ENCODE measurements at regions not wholly inside any gene's neighbourhood (a gene's known extent, or its start where the extent isn't known, plus 50 kb on each side); places are given as distances from the start of the nearest gene placed in this dataset.
"Not testable (repeated sequence)": the region's sequence is repeated elsewhere in the genome, so short reads cannot be mapped to it uniquely, and the experiment has no call there.

DNA sequence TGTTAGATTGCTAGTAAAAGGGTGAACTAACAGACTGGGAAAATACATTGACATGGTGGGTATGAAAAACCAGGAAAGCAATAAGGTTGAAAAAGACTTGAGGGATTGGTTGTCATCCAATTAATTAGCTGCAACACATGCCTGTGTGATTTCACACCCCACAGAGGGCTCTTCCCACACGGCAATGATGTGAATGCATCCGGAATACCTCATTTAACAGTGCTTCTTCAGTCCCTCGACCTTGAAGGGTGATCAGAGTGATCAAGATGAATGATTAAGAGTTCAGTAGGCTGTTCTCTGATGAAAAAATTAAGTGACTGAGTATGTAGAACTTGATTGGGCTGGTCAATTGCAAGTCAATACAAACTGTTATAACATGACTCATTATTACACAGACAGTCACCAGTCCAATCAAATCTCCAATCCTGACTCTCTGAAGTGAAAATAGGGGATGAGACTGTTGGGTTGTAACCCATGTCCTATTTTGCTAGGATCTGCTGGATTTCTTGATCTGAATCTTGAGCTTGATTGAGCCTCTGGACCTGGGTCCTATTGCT lies 924.9 kb upstream of the FAM98A start:
- DNase-seq (ENCODE audit: low read depth) = no peak
- H3K4me3 ChIP-seq (ENCODE audit: low read length) = no peak overlapping the region
- no peak for TF ChIP-seq CTCF (conservative IDR thresholded peaks at IDR 0.05; ENCODE audit: low read length)

DNA sequence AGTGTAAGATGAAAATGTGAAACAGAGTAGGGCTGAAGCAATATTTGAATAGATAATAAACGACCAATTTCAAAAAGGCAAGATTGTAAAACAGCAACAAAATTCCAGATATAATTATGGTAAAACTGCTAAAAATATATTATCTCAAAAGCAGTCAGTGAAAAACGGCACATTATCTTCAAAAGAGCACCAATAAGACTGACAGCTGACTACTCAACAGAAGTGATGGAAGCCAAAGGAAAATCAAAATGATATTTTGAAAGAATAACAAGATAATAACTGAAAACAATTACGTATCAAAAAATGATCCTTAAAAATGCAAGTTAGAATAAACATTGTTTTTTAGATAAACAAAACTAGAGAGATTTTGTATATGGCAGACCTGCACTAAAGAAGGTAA lies 920.6 kb upstream of the FAM98A start:
- H3K4me3 ChIP-seq (ENCODE audit: low read length) = no peak overlapping the region
- no peak for TF ChIP-seq CTCF (conservative IDR thresholded peaks at IDR 0.05; ENCODE audit: low read length)
- DNase-seq (ENCODE audit: low read depth) = no peak

DNA sequence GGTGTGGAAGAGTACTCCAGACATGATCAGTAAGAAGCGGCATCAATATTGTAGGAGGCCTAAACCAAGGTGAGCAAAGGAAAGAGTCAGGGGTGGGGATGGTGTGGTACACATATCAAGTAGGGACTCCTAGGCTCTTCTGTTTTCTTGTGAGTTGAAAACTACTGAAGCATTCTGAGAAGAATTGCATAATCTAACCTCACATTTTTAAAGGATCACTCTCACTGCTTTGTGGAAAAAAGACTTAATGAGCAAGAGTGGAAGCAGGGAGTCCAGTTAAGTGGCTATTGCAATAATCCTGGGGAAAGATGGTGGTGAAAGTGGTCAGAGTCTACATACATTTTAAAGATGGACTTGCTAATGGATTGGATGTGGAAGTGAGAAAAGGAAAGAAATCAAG lies 899.5 kb upstream of the FAM98A start:
- no peak for DNase-seq (ENCODE audit: low read depth)
- H3K4me3 ChIP-seq (ENCODE audit: low read length) = no peak overlapping the region
- no peak for TF ChIP-seq CTCF (conservative IDR thresholded peaks at IDR 0.05; ENCODE audit: low read length)

DNA sequence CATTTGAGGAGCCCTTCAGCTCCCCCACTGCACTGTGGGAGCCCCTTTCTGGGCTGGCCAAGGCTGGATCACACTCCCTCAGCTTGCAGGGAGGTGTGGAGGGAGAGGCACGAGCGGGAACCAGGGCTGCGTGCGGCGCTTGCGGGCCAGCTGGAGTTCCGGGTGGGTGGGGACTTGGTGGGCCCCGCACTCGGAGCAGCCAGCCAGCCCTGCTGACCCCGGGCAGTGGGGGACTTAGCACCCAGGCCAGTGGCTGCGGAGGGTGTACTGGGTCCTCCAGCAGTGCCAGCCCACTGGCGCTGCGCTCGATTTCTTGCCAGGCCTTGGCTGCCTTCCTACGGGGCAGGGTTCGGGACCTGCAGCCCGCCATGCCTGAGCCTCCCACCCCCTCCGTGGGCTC lies 895.1 kb upstream of the FAM98A start:
- H3K4me3 ChIP-seq (ENCODE audit: low read length); DNase-seq (ENCODE audit: low read depth): not testable (repeated sequence)

DNA sequence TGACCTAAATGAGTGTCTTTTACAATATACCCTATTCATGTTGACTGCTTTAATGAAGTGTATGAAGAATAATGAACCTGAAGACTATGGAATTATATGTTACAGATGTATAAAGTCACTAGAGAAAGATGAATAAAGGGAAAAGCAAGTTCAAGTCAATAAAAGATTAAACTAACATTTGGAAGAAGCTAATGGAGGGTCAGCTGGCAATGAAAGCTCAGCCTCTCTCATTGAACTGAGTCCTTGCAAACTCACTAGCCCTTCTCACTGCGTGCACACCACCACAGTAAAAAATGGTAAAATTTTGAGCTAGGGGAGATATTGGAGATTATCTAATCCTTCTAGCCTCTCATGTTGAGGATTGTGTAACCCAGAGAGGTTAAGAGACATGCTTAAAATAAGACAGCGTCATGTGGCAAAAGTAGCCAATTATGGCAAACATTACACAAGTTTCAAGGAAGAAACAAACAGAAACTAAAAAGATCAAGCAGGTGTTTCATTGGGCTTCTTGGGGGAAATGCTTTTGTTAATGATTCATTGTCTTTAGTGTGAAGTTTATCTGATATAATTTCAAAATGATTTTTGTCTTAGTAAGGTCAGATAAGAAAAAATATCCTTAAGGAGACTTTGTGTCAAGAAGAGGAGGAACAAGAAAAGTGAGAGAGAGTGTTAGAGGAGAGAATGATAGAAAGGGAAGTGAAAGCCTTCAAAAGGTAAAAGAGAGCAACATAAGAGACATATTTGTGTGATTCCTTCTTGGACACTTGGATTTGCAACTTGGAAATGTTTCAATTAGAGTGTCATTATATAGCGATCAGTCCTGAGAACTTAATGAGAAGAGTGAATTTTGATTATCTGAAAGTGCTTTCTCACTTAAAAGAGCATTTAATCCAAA lies 893.7 kb upstream of the FAM98A start:
- no peak for TF ChIP-seq CTCF (conservative IDR thresholded peaks at IDR 0.05; ENCODE audit: low read length)
- DNase-seq (ENCODE audit: low read depth) = no peak

GRCh38 chr2:34486965-34487364 lies 887.9 kb upstream of the FAM98A start:
- no peak overlapping the region for H3K4me3 ChIP-seq (ENCODE audit: low read length)
- no peak for TF ChIP-seq CTCF (conservative IDR thresholded peaks at IDR 0.05; ENCODE audit: low read length)

More for the DNA sequence above, 893.7 kb upstream of the FAM98A start:
- no peak overlapping the region for H3K4me3 ChIP-seq (ENCODE audit: low read length)

GRCh38 chr2:34481542-34481941 lies 882.4 kb upstream of the FAM98A start:
- DNase-seq (ENCODE audit: low read depth) = no peak
- no peak for TF ChIP-seq CTCF (conservative IDR thresholded peaks at IDR 0.05; ENCODE audit: low read length)
- no peak overlapping the region for H3K4me3 ChIP-seq (ENCODE audit: low read length)

More at GRCh38 chr2:34486965-34487364, 887.9 kb upstream of the FAM98A start:
- no peak for DNase-seq (ENCODE audit: low read depth)

All from AG10803 (cell line).